Liver (tissue), 8 donors: ENCODE measurements at regions not wholly inside any gene's neighbourhood (a gene's known extent, or its start where the extent isn't known, plus 50 kb on each side); places are given as distances from the start of the nearest gene placed in this dataset.

Experiments used
- DNase-seq: peaks from one replicate; pipeline ENCODE4 v3.0.0-alpha.2; 2017; ENCODE audit warnings: low spot score
- H3K27ac ChIP-seq, 2 donors: one replicate each; pipeline ENCODE4 v1.7.0; 2013; ENCODE audit warnings: inconsistent platforms in 2 of 2, low read length in 2 of 2, control low read depth in 1 of 2, low read depth in 1 of 2, mild to moderate bottlenecking in 1 of 2
- H3K27me3 ChIP-seq, 4 donors: one replicate each; pipeline versions ENCODE4 v1.6.1 to v1.7.0; 2013; ENCODE audit warnings: low read length in 3 of 4, inconsistent platforms in 1 of 4, mild to moderate bottlenecking in 1 of 4, moderate library complexity in 1 of 4; ENCODE audit not compliant: control insufficient read depth in 4 of 4, insufficient read depth in 4 of 4
- H3K36me3 ChIP-seq, 4 donors: one replicate each; pipeline versions ENCODE4 v1.6.1 to v1.7.0; 2013; ENCODE audit warnings: low read length in 3 of 4, mild to moderate bottlenecking in 3 of 4, low read depth in 1 of 4, moderate library complexity in 1 of 4; ENCODE audit not compliant: control insufficient read depth in 4 of 4, insufficient read depth in 3 of 4
- H3K4me1 ChIP-seq, 4 donors: one replicate each; pipeline versions ENCODE4 v1.6.1 to v1.7.0; 2013; ENCODE audit warnings: low read length in 3 of 4, mild to moderate bottlenecking in 3 of 4, moderate library complexity in 1 of 4; ENCODE audit not compliant: control insufficient read depth in 4 of 4, insufficient read depth in 4 of 4
- H3K4me3 ChIP-seq, 3 donors: one replicate each; pipeline versions ENCODE4 v1.6.1 to v1.7.0; 2013; ENCODE audit warnings: low read length in 3 of 3, control low read depth in 1 of 3, low read depth in 1 of 3, mild to moderate bottlenecking in 1 of 3
- H3K9ac ChIP-seq, 2 donors: one replicate each; pipeline ENCODE4 v1.7.0; 2013; ENCODE audit warnings: low read length in 2 of 2, mild to moderate bottlenecking in 2 of 2, moderate library complexity in 2 of 2, control low read depth in 1 of 2, low read depth in 1 of 2
- H3K9me3 ChIP-seq, 4 donors: one replicate each; pipeline versions ENCODE4 v1.6.1 to v1.7.0; 2013; ENCODE audit warnings: low read length in 3 of 4; ENCODE audit not compliant: control insufficient read depth in 4 of 4
- ATF3 ChIP-seq: IDR thresholded peaks from 2 replicates; pipeline ENCODE4 v1.6.1; 2016; ENCODE audit warnings: antibody characterized with exemption
- CTCF ChIP-seq: fragments of 150-350 bp; IDR thresholded peaks from 2 replicates; pipeline ENCODE4 v1.5.1; 2017; ENCODE audit warnings: improper control_type of control experiment, low read depth, low read length; ENCODE audit not compliant: missing input control
- EGR1 ChIP-seq, 2 donors: IDR thresholded peaks; 2 replicates each; pipeline ENCODE4 v1.6.1; 2016 to 2018; ENCODE audit warnings: antibody characterized with exemption in 2 of 2, low read depth in 2 of 2
- FOXA1 ChIP-seq: IDR thresholded peaks from 2 replicates; pipeline ENCODE4 v1.6.1; 2016; ENCODE audit warnings: antibody characterized with exemption
- FOXA2 ChIP-seq: IDR thresholded peaks from 2 replicates; pipeline ENCODE4 v1.6.1; 2016; ENCODE audit warnings: antibody characterized with exemption
- GABPA ChIP-seq, 2 donors: IDR thresholded peaks in 1 of 2; conservative IDR thresholded peaks in 1 of 2; 2 replicates each; pipeline ENCODE4 v1.6.1; 2016; ENCODE audit warnings: antibody characterized with exemption in 2 of 2, mild to moderate bottlenecking in 1 of 2, moderate library complexity in 1 of 2
- HNF4G ChIP-seq: IDR thresholded peaks from 2 replicates; pipeline ENCODE4 v1.6.1; 2016; ENCODE audit warnings: antibody characterized with exemption
- JUND ChIP-seq, 2 donors: IDR thresholded peaks; 2 replicates each; pipeline ENCODE4 v1.6.1; 2016; ENCODE audit warnings: antibody characterized with exemption in 2 of 2
- MAX ChIP-seq: IDR thresholded peaks from 2 replicates; pipeline ENCODE4 v1.6.1; 2016; ENCODE audit warnings: antibody characterized with exemption
- RAD21 ChIP-seq, 2 donors: IDR thresholded peaks; 2 replicates each; pipeline ENCODE4 v1.6.1; 2016; ENCODE audit warnings: antibody characterized with exemption in 2 of 2, mild to moderate bottlenecking in 2 of 2
- REST ChIP-seq: IDR thresholded peaks from 2 replicates; pipeline ENCODE4 v1.6.1; 2016; ENCODE audit warnings: antibody characterized with exemption, mild to moderate bottlenecking
- RXRA ChIP-seq, 2 donors: IDR thresholded peaks; 2 replicates each; pipeline ENCODE4 v1.6.1; 2017 to 2018; ENCODE audit warnings: antibody characterized with exemption in 2 of 2, mild to moderate bottlenecking in 1 of 2
- SP1 ChIP-seq: IDR thresholded peaks from 2 replicates; pipeline ENCODE4 v1.6.1; 2018; ENCODE audit warnings: antibody characterized with exemption, mild to moderate bottlenecking
- TAF1 ChIP-seq: conservative IDR thresholded peaks from 2 replicates; pipeline ENCODE4 v1.6.1; 2016; ENCODE audit warnings: antibody characterized with exemption, mild to moderate bottlenecking
- YY1 ChIP-seq: IDR thresholded peaks from 2 replicates; pipeline ENCODE4 v1.6.1; 2016; ENCODE audit warnings: antibody characterized with exemption, mild to moderate bottlenecking
- ZBTB33 ChIP-seq: IDR thresholded peaks from 2 replicates; pipeline ENCODE4 v1.6.1; 2016; ENCODE audit warnings: antibody characterized with exemption
- WGBS: extraction: QIAGEN DNeasy Blood & Tissue Kit; methylation state at CpG from one replicate; pipeline ENCODE4 v1.1.7; 2013; 5-methylcytosine and 5-hydroxymethylcytosine counted together
- donor health status: healthy.
- donor health status: healthy.
- donor health status: healthy.
- donor health status: healthy.
- donor health status: healthy.

- Histone ChIP-seq H3K9me3 (no peaks in the 10 kb centered on the region), H3K36me3 (no peaks in the 10 kb centered on the region), H3K9ac (no peak overlapping the region), H3K27me3 (no peaks in the 10 kb centered on the region), H3K27ac (no peak overlapping the region), H3K4me3 (no peak overlapping the region), H3K4me1 (no peaks in the 10 kb centered on the region)
- no peak for DNase-seq
- TF ChIP-seq ZBTB33, result no peak
- no peak for TF ChIP-seq REST
- 74% methylated on average over 6 of the region's 6 CpGs for WGBS
Measured at GRCh38 chr1:115218034-115218405, 120.0 kb downstream of the NGF start.

GRCh38 chr1:115217150-115218033 is 120.7 kb downstream of the NGF start:
- H3K27me3 ChIP-seq, result no peaks in the 10 kb centered on the region

More at GRCh38 chr1:115217150-115218033, 120.7 kb downstream of the NGF start:
- H3K9me3 ChIP-seq, result no peaks in the 10 kb centered on the region
- no peak for DNase-seq
- no peaks in the 10 kb centered on the region for H3K4me1 ChIP-seq
- no peak for TF ChIP-seq FOXA1
- TF ChIP-seq GABPA (IDR thresholded peaks at IDR 0.05 in 1 of 2, conservative IDR thresholded peaks at IDR 0.05 in 1 of 2), result no peak
- TF ChIP-seq FOXA2, result no peak
- TF ChIP-seq CTCF, result no peak
- no peak for TF ChIP-seq RAD21 (IDR thresholded peaks at IDR 0.05)
- no peak for TF ChIP-seq REST
- TF ChIP-seq YY1, result no peak
- TF ChIP-seq JUND (IDR thresholded peaks at IDR 0.05), result no peak
- TF ChIP-seq ATF3, result no peak
- no peak for TF ChIP-seq TAF1
- no peak for TF ChIP-seq MAX
- no peak for TF ChIP-seq EGR1 (IDR thresholded peaks at IDR 0.05; ENCODE audit: low read depth in 2 of 2)
- no peak for TF ChIP-seq RXRA (IDR thresholded peaks at IDR 0.05)
- no peak for TF ChIP-seq SP1
- TF ChIP-seq ZBTB33, result no peak
- no peak for TF ChIP-seq HNF4G
- H3K36me3 ChIP-seq, result no peaks in the 10 kb centered on the region
- WGBS, result 54% methylated on average over 11 of the region's 11 CpGs
- no peak overlapping the region for H3K4me3 ChIP-seq
- H3K27ac ChIP-seq, result no peak overlapping the region
- no peak overlapping the region for H3K9ac ChIP-seq
